HepG2 (cell line): ENCODE measurements at regions not wholly inside any gene's neighbourhood (a gene's known extent, or its start where the extent isn't known, plus 50 kb on each side); places are given as distances from the start of the nearest gene placed in this dataset.

Source experiments
- ATAC-seq: fragments of 200-7000 bp; cut with Tn5 transposase; 3 replicates; pipeline ENCODE4 v1.9.1; 2020; ENCODE audit warnings: mild to moderate bottlenecking, moderate library complexity
- BruUV-seq: library from RNA; stranded (reverse); fragments of 400-500 nt; replicated peaks from 2 replicates; lab custom pipeline; 2021; lab: Mats Ljungman, UMichigan
- CTCF ChIA-PET: fragments of 300-600 bp; formaldehyde crosslinking; extraction: SDS; loops from one replicate; lab custom pipeline; 2021; ENCODE audit warnings: low total read pairs, inconsistent platforms, low intra/inter-chr PET ratio; lab: Yijun Ruan, JAX
- POLR2A ChIA-PET: fragments of 350-600 bp; sonication (Branson Sonifier 250); formaldehyde crosslinking; loops from one replicate; lab custom pipeline; 2020; ENCODE audit warnings: antibody characterized with exemption, inconsistent platforms; lab: Yijun Ruan, JAX
- DNase-seq: peaks from one replicate; pipeline ENCODE4 v3.0.0-alpha.2; 2015; ENCODE audit warnings: low spot score
- FAIRE-seq: peaks from 3 replicates; lab custom pipeline; 2011; peaks lifted over from hg19 to GRCh38; lab: Jason Lieb, UNC
- H2AFZ ChIP-seq: one replicate; pipeline ENCODE4 v1.6.1; 2011; ENCODE audit warnings: low read length, inconsistent platforms
- H3K27ac ChIP-seq: fragments of 300-600 bp; 3 replicates; pipeline ENCODE4 v1.8.0; 2011; ENCODE audit warnings: mixed run types, mild to moderate bottlenecking, mixed read lengths, low read length, inconsistent platforms; ENCODE audit not compliant: insufficient read depth; ENCODE audit errors: extremely low read length
- H3K27me3 ChIP-seq, 2 experiments: fragments of 200-600 bp in 1 of 2; 2 replicates in 1 of 2; 3 replicates in 1 of 2; pipeline versions ENCODE4 v1.6.0 to v1.8.0; 2011; ENCODE audit warnings: low read length in 2 of 2, mild to moderate bottlenecking in 2 of 2, moderate library complexity in 2 of 2, inconsistent platforms in 1 of 2; ENCODE audit not compliant: insufficient read depth in 2 of 2, control insufficient read depth in 1 of 2
- H3K36me3 ChIP-seq, 2 experiments: fragments of 200-600 bp in 1 of 2; replicated peaks in 1 of 2; 2 replicates in 1 of 2; 3 replicates in 1 of 2; pipeline versions ENCODE4 v1.5.1 to v1.8.0; 2011; ENCODE audit warnings: low read length in 2 of 2, inconsistent platforms in 1 of 2; ENCODE audit not compliant: insufficient read depth in 2 of 2, control insufficient read depth in 1 of 2
- H3K4me1 ChIP-seq: 2 replicates; pipeline ENCODE4 v1.5.1; 2012; ENCODE audit warnings: low read length, inconsistent platforms; ENCODE audit not compliant: insufficient read depth
- H3K4me2 ChIP-seq: 2 replicates; pipeline ENCODE4 v1.6.0; 2011; ENCODE audit warnings: low read depth, low read length, inconsistent platforms
- H3K4me3 ChIP-seq, 3 experiments: fragments of 200-600 bp in 1 of 3; sonication (generic), shearing (Covaris generic) in 1 of 3; replicated peaks in 1 of 3; 2 replicates each; pipeline ENCODE4 v1.5.1; 2011 to 2016; ENCODE audit warnings: low read length in 3 of 3, inconsistent platforms in 2 of 3, low read depth in 2 of 3, mild to moderate bottlenecking in 2 of 3, control low read depth in 1 of 3, mixed read lengths in 1 of 3; ENCODE audit not compliant: insufficient read depth in 1 of 3
- H3K79me2 ChIP-seq: one replicate; pipeline ENCODE4 v1.6.1; 2011; ENCODE audit warnings: low read length, inconsistent platforms; ENCODE audit not compliant: insufficient read depth
- H3K9ac ChIP-seq: 2 replicates; pipeline ENCODE4 v1.6.0; 2011; ENCODE audit warnings: mild to moderate bottlenecking, low read depth, low read length, inconsistent platforms; ENCODE audit not compliant: insufficient read depth
- H3K9me3 ChIP-seq: 2 replicates; pipeline ENCODE4 v1.5.1; 2012; ENCODE audit warnings: mild to moderate bottlenecking, low read length
- H4K20me1 ChIP-seq: 2 replicates; pipeline ENCODE4 v1.6.0; 2011; ENCODE audit warnings: inconsistent platforms, mild to moderate bottlenecking, low read length, moderate library complexity; ENCODE audit not compliant: insufficient read depth
- ARNT ChIP-seq: fragments of 450-650 bp; IDR thresholded peaks from 2 replicates; pipeline ENCODE4 v1.6.1; 2017
- ELF1 ChIP-seq: sonication (generic); formaldehyde crosslinking; IDR thresholded peaks from 2 replicates; pipeline ENCODE4 v1.4.0; 2020; ENCODE audit warnings: missing genetic modification reagents
- HOXA3 ChIP-seq: sonication (generic); formaldehyde crosslinking; IDR thresholded peaks from 2 replicates; pipeline ENCODE4 v1.5.0; 2020; ENCODE audit warnings: missing genetic modification reagents
- MTF2 ChIP-seq: sonication (generic); formaldehyde crosslinking; IDR thresholded peaks from 2 replicates; pipeline ENCODE4 v1.5.0; 2020; ENCODE audit warnings: missing genetic modification reagents, borderline replicate concordance
- ZBTB25 ChIP-seq: IDR thresholded peaks from 2 replicates; pipeline ENCODE4 v1.6.1; 2018; ENCODE audit warnings: missing genetic modification reagents
- ZNF644 ChIP-seq: IDR thresholded peaks from 2 replicates; pipeline ENCODE4 v1.6.1; 2016; ENCODE audit warnings: low read depth
- ZNF670 ChIP-seq: sonication (generic); formaldehyde crosslinking; IDR thresholded peaks from 2 replicates; pipeline ENCODE4 v1.8.0; 2022; ENCODE audit warnings: mild to moderate bottlenecking, missing genetic modification reagents, borderline replicate concordance
- ZNF761 ChIP-seq: sonication (generic); formaldehyde crosslinking; conservative IDR thresholded peaks from 2 replicates; pipeline ENCODE4 v1.4.0; 2020; ENCODE audit warnings: mild to moderate bottlenecking, missing genetic modification reagents
- ZNF777 ChIP-seq: sonication (generic); formaldehyde crosslinking; IDR thresholded peaks from 2 replicates; pipeline ENCODE4 v1.4.0; 2020; ENCODE audit warnings: missing genetic modification reagents
- whole genome bisulfite sequencing: methylation state at CpG from one replicate; pipeline ENCODE4 v1.1.6; 2017; ENCODE audit warnings: low lambda C conversion rate; 5-methylcytosine and 5-hydroxymethylcytosine counted together
- in situ Hi-C: cut with HindIII; loops from 2 replicates; pipeline ENCODE4 v1.10.0; 2017; ENCODE audit warnings: low pct_unique_long_range_greater_than_20kb; ENCODE audit not compliant: extremely low pct_ligation_motif_present
- intact Hi-C: fragments of 100-400 bp; cut with micrococcal nuclease; formaldehyde crosslinking; loops from one replicate; pipeline ENCODE4 v1.10.0; 2022; ENCODE audit not compliant: unreplicated experiment
- TF ChIP-seq, protein P1 (sequence below): sonication (generic); formaldehyde crosslinking; IDR thresholded peaks from 2 replicates; pipeline ENCODE4 v1.4.0; 2020; ENCODE audit warnings: mild to moderate bottlenecking, low read depth, missing genetic modification reagents
- TF ChIP-seq, protein P2 (sequence below): sonication (generic); formaldehyde crosslinking; IDR thresholded peaks from 2 replicates; pipeline ENCODE4 v1.4.0; 2020; ENCODE audit warnings: missing genetic modification reagents, borderline replicate concordance

GRCh38 chr12:97944576-97944975 is 482.0 kb downstream of the RMST start:
- H3K4me1 ChIP-seq = 0 out of 2 replicates have a peak, but pooled peaks cover 8% of the 10 kb centered on the region
- no peaks in the 10 kb centered on the region for H3K36me3 ChIP-seq
- no peaks in the 10 kb centered on the region for H4K20me1 ChIP-seq
- 0% methylated on average over 2 of the region's 2 CpGs for WGBS
- H2AFZ ChIP-seq = no peak overlapping the region
- CTCF ChIA-PET = no interaction called here
- H3K79me2 ChIP-seq = no peaks in the 10 kb centered on the region
- H3K4me3 ChIP-seq = no peak overlapping the region
- no peak overlapping the region for H3K4me2 ChIP-seq
- no peak overlapping the region for H3K27ac ChIP-seq
- intact Hi-C loops = no loop called here
- DNase-seq = no peak
- no peak for FAIRE-seq
- no peak overlapping the region for H3K9ac ChIP-seq
- no peak for ATAC-seq
- in situ Hi-C loops = no loop called here
- POLR2A ChIA-PET = no interaction called here
- no TSS peak for BruUV-seq
- H3K27me3 ChIP-seq = no peaks in the 10 kb centered on the region
- H3K9me3 ChIP-seq = peaks cover 32% of the 10 kb centered on the region
- TF ChIP-seq ZNF761 (CRISPR knock-in tag) (no peak), ZNF670 (CRISPR knock-in tag) (no peak), ZNF777 (CRISPR knock-in tag) (no peak), HOXA3 (CRISPR knock-in tag) (no peak), ELF1 (CRISPR knock-in tag) (no peak), ZBTB25 (CRISPR knock-in tag) (no peak), MTF2 (CRISPR knock-in tag) (no peak), ZNF644 (CRISPR knock-in tag) (no peak), ARNT (no peak)
- TF ChIP-seq, protein P1, sequence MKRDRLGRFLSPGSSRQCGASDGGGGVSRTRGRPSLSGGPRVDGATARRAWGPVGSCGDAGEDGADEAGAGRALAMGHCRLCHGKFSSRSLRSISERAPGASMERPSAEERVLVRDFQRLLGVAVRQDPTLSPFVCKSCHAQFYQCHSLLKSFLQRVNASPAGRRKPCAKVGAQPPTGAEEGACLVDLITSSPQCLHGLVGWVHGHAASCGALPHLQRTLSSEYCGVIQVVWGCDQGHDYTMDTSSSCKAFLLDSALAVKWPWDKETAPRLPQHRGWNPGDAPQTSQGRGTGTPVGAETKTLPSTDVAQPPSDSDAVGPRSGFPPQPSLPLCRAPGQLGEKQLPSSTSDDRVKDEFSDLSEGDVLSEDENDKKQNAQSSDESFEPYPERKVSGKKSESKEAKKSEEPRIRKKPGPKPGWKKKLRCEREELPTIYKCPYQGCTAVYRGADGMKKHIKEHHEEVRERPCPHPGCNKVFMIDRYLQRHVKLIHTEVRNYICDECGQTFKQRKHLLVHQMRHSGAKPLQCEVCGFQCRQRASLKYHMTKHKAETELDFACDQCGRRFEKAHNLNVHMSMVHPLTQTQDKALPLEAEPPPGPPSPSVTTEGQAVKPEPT = no peak
- TF ChIP-seq, protein P2, sequence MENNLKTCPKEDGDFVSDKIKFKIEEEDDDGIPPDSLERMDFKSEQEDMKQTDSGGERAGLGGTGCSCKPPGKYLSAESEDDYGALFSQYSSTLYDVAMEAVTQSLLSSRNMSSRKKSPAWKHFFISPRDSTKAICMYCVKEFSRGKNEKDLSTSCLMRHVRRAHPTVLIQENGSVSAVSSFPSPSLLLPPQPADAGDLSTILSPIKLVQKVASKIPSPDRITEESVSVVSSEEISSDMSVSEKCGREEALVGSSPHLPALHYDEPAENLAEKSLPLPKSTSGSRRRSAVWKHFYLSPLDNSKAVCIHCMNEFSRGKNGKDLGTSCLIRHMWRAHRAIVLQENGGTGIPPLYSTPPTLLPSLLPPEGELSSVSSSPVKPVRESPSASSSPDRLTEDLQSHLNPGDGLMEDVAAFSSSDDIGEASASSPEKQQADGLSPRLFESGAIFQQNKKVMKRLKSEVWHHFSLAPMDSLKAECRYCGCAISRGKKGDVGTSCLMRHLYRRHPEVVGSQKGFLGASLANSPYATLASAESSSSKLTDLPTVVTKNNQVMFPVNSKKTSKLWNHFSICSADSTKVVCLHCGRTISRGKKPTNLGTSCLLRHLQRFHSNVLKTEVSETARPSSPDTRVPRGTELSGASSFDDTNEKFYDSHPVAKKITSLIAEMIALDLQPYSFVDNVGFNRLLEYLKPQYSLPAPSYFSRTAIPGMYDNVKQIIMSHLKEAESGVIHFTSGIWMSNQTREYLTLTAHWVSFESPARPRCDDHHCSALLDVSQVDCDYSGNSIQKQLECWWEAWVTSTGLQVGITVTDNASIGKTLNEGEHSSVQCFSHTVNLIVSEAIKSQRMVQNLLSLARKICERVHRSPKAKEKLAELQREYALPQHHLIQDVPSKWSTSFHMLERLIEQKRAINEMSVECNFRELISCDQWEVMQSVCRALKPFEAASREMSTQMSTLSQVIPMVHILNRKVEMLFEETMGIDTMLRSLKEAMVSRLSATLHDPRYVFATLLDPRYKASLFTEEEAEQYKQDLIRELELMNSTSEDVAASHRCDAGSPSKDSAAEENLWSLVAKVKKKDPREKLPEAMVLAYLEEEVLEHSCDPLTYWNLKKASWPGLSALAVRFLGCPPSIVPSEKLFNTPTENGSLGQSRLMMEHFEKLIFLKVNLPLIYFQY = no peak
